H1 (cell line): ENCODE measurements at regions not wholly inside any gene's neighbourhood (a gene's known extent, or its start where the extent isn't known, plus 50 kb on each side); places are given as distances from the start of the nearest gene placed in this dataset.

Experiments used
- CTCF ChIA-PET: fragments of 300-600 bp; sonication (Branson Sonifier 250); formaldehyde crosslinking; loops from one replicate; lab custom pipeline; 2021; ENCODE audit not compliant: partially characterized antibody; lab: Charles Lee
- POLR2A ChIA-PET: fragments of 300-600 bp; sonication (Branson Sonifier 250); formaldehyde crosslinking; loops from one replicate; lab custom pipeline; 2021; ENCODE audit warnings: inconsistent platforms; ENCODE audit not compliant: partially characterized antibody; lab: Charles Lee
- DNase-seq, 2 experiments: peaks; one replicate each; pipeline versions ENCODE4 v3.0.0 to v3.0.0-alpha.2; 2010 to 2022; ENCODE audit warnings: low spot score in 2 of 2, low read depth in 1 of 2, mixed read lengths in 1 of 2
- FAIRE-seq: peaks from 2 replicates; lab custom pipeline; 2011; peaks lifted over from hg19 to GRCh38; lab: Jason Lieb, UNC
- H2AFZ ChIP-seq: 2 replicates; pipeline ENCODE4 v1.8.1; 2012; ENCODE audit warnings: low read length, inconsistent platforms
- H2AK5ac ChIP-seq: 2 replicates; pipeline ENCODE4 v1.6.1; 2013; ENCODE audit warnings: low read depth, low read length
- H2BK120ac ChIP-seq: replicated peaks from 2 replicates; pipeline ENCODE3; 2013; ENCODE audit warnings: low read depth, low read length, inconsistent platforms
- H2BK12ac ChIP-seq: 2 replicates; pipeline ENCODE4 v1.6.1; 2013; ENCODE audit warnings: low read depth, low read length
- H2BK15ac ChIP-seq: 2 replicates; pipeline ENCODE4 v1.6.1; 2013; ENCODE audit warnings: low read length
- H2BK20ac ChIP-seq: 2 replicates; pipeline ENCODE4 v1.6.1; 2013; ENCODE audit warnings: low read length
- H2BK5ac ChIP-seq: 2 replicates; pipeline ENCODE4 v1.6.1; 2013; ENCODE audit warnings: low read depth, low read length
- H3K14ac ChIP-seq: 2 replicates; pipeline ENCODE4 v1.6.1; 2013; ENCODE audit warnings: inconsistent platforms; ENCODE audit not compliant: insufficient read length
- H3K18ac ChIP-seq: 2 replicates; pipeline ENCODE4 v1.6.1; 2013; ENCODE audit warnings: low read length; ENCODE audit errors: extremely low read depth
- H3K23ac ChIP-seq: 2 replicates; pipeline ENCODE4 v1.6.1; 2013; ENCODE audit warnings: inconsistent platforms; ENCODE audit not compliant: insufficient read length
- H3K23me2 ChIP-seq: 2 replicates; pipeline ENCODE4 v1.6.1; 2013; ENCODE audit warnings: low read depth, low read length
- H3K27ac ChIP-seq: 2 replicates; pipeline ENCODE4 v1.6.1; 2011; ENCODE audit warnings: low read depth, low read length, inconsistent platforms
- H3K27me3 ChIP-seq, 4 experiments: replicated peaks in 1 of 4; 1 replicate in 1 of 4; 2 replicates in 3 of 4; pipeline versions ENCODE4 v1.6.1 to v1.8.1; 2011 to 2013; ENCODE audit warnings: low read length in 3 of 4, mild to moderate bottlenecking in 3 of 4, inconsistent platforms in 2 of 4, mixed read lengths in 2 of 4, moderate library complexity in 1 of 4; ENCODE audit not compliant: control insufficient read depth in 3 of 4, insufficient read depth in 3 of 4; ENCODE audit errors: extremely low read depth in 1 of 4
- H3K36me3 ChIP-seq, 4 experiments: 2 replicates each; pipeline versions ENCODE4 v1.6.1 to v1.8.1; 2011 to 2013; ENCODE audit warnings: mild to moderate bottlenecking in 4 of 4, low read length in 3 of 4, moderate library complexity in 2 of 4, control low read depth in 1 of 4, inconsistent platforms in 1 of 4; ENCODE audit not compliant: insufficient read depth in 4 of 4, control insufficient read depth in 2 of 4
- H3K4ac ChIP-seq: replicated peaks from 2 replicates; pipeline ENCODE3; 2013; ENCODE audit warnings: low read length, low read depth, mixed read lengths, inconsistent platforms; ENCODE audit not compliant: insufficient read length
- H3K4me1 ChIP-seq, 4 experiments: replicated peaks in 1 of 4; 1 replicate in 1 of 4; 2 replicates in 3 of 4; pipeline versions ENCODE4 v1.6.1 to v1.8.1; 2011 to 2013; ENCODE audit warnings: low read length in 3 of 4, inconsistent platforms in 2 of 4, mixed read lengths in 1 of 4; ENCODE audit not compliant: insufficient read depth in 4 of 4, control insufficient read depth in 3 of 4
- H3K4me2 ChIP-seq, 2 experiments: 2 replicates each; pipeline versions ENCODE4 v1.6.1 to v1.8.1; 2011 to 2013; ENCODE audit warnings: low read depth in 2 of 2, low read length in 2 of 2, control low read depth in 1 of 2, inconsistent platforms in 1 of 2, mild to moderate bottlenecking in 1 of 2; ENCODE audit not compliant: insufficient read depth in 1 of 2
- H3K4me3 ChIP-seq, 4 experiments: fragments of 200-600, 300-600 bp in 1 of 4; sonication (generic), shearing (Covaris generic), sonication (Bioruptor Twin) in 1 of 4; 2 replicates each; pipeline versions ENCODE4 v1.5.1 to v1.8.1; 2011 to 2016; ENCODE audit warnings: low read length in 4 of 4, low read depth in 3 of 4, control low read depth in 2 of 4, inconsistent platforms in 2 of 4, mild to moderate bottlenecking in 2 of 4, mixed read lengths in 1 of 4, moderate library complexity in 1 of 4; ENCODE audit not compliant: insufficient read depth in 2 of 4; ENCODE audit errors: extremely low read depth in 1 of 4
- H3K56ac ChIP-seq: replicated peaks from 2 replicates; pipeline ENCODE3; 2013; ENCODE audit warnings: low read depth, mild to moderate bottlenecking, mixed read lengths, low read length, inconsistent platforms; ENCODE audit not compliant: insufficient read length
- H3K79me1 ChIP-seq: 2 replicates; pipeline ENCODE4 v1.6.1; 2013; ENCODE audit warnings: low read depth, low read length, control low read depth
- H3K79me2 ChIP-seq, 2 experiments: 2 replicates each; pipeline versions ENCODE4 v1.6.1 to v1.8.1; 2012 to 2013; ENCODE audit warnings: low read length in 2 of 2, mild to moderate bottlenecking in 2 of 2, inconsistent platforms in 1 of 2; ENCODE audit not compliant: insufficient read depth in 2 of 2, control insufficient read depth in 1 of 2
- H3K9ac ChIP-seq, 4 experiments: replicated peaks in 1 of 4; 1 replicate in 1 of 4; 2 replicates in 3 of 4; pipeline versions ENCODE4 v1.6.1 to v1.8.1; 2011 to 2013; ENCODE audit warnings: low read depth in 3 of 4, low read length in 3 of 4, control low read depth in 2 of 4, mild to moderate bottlenecking in 2 of 4, moderate library complexity in 2 of 4, inconsistent platforms in 1 of 4; ENCODE audit errors: extremely low read depth in 1 of 4
- H3K9me3 ChIP-seq, 2 experiments: 2 replicates each; pipeline versions ENCODE4 v1.6.1 to v1.8.1; 2012 to 2013; ENCODE audit warnings: mild to moderate bottlenecking in 2 of 2, moderate library complexity in 2 of 2, control low read depth in 1 of 2, inconsistent platforms in 1 of 2, low read depth in 1 of 2, low read length in 1 of 2, mixed read lengths in 1 of 2; ENCODE audit not compliant: insufficient read depth in 2 of 2
- H4K20me1 ChIP-seq, 2 experiments: replicated peaks in 1 of 2; 2 replicates each; pipeline versions ENCODE3 to v1.8.1; 2011 to 2013; ENCODE audit warnings: inconsistent platforms in 2 of 2, low read length in 2 of 2, mild to moderate bottlenecking in 1 of 2; ENCODE audit not compliant: insufficient read depth in 2 of 2, control insufficient read depth in 1 of 2
- H4K5ac ChIP-seq: 2 replicates; pipeline ENCODE4 v1.6.1; 2013; ENCODE audit warnings: low read length, low read depth, mixed read lengths, inconsistent platforms; ENCODE audit not compliant: insufficient read length
- H4K8ac ChIP-seq: 2 replicates; pipeline ENCODE4 v1.8.0; 2013; ENCODE audit warnings: mild to moderate bottlenecking, moderate library complexity, low read length, inconsistent platforms; ENCODE audit not compliant: insufficient read depth; ENCODE audit errors: extremely low read depth
- H4K91ac ChIP-seq: replicated peaks from 2 replicates; pipeline ENCODE3; 2013; ENCODE audit warnings: low read length, mixed read lengths, inconsistent platforms; ENCODE audit not compliant: insufficient read length
- BCL11A ChIP-seq, 2 experiments: IDR thresholded peaks; one replicate each; pipeline ENCODE4 v1.6.1; 2011; ENCODE audit warnings: low read depth in 2 of 2, low read length in 2 of 2, mild to moderate bottlenecking in 2 of 2
- FOSL1 ChIP-seq: IDR thresholded peaks from 2 replicates; pipeline ENCODE4 v1.6.1; 2011; ENCODE audit warnings: mild to moderate bottlenecking, low read depth, low read length, moderate library complexity; ENCODE audit not compliant: insufficient read depth
- NANOG ChIP-seq: IDR thresholded peaks from 2 replicates; pipeline ENCODE4 v1.6.1; 2011; ENCODE audit warnings: low read length, low read depth, mild to moderate bottlenecking, inconsistent platforms; ENCODE audit not compliant: insufficient read depth, poor library complexity, severe bottlenecking
- SIRT6 ChIP-seq: IDR thresholded peaks from one replicate; pipeline ENCODE4 v1.7.1; 2012; ENCODE audit warnings: low read length, inconsistent platforms
- SRF ChIP-seq: IDR thresholded peaks from 2 replicates; pipeline ENCODE4 v1.6.1; 2011; ENCODE audit warnings: mild to moderate bottlenecking, low read depth, low read length, moderate library complexity
- SUZ12 ChIP-seq: fragments of 200-600 bp; sonication (generic); IDR thresholded peaks from 2 replicates; pipeline ENCODE4 v1.6.1; 2012; ENCODE audit warnings: mild to moderate bottlenecking, inconsistent platforms, low read length, moderate library complexity, mixed read lengths
- TAF1 ChIP-seq: IDR thresholded peaks from 2 replicates; pipeline ENCODE4 v1.6.1; 2011; ENCODE audit warnings: mild to moderate bottlenecking, low read depth, low read length
- YY1 ChIP-seq: IDR thresholded peaks from 2 replicates; pipeline ENCODE4 v1.6.1; 2011; ENCODE audit warnings: low read depth, mild to moderate bottlenecking, low read length
- WGBS, 2 experiments: shearing (Covaris generic) in 1 of 2; methylation state at CpG; one replicate each; pipeline versions ENCODE4 v1.1.6 to v1.1.7; 2013 to 2015; ENCODE audit warnings: low lambda C conversion rate in 2 of 2, mixed read lengths in 2 of 2, inconsistent platforms in 1 of 2, low coverage in 1 of 2, missing lambda C conversion rate in 1 of 2; ENCODE audit not compliant: insufficient replicate concordance in 2 of 2, insufficient coverage in 1 of 2, insufficient read length in 1 of 2; ENCODE audit errors: extremely low coverage in 1 of 2, missing lambda C conversion rate in 1 of 2; 5-methylcytosine and 5-hydroxymethylcytosine counted together

GRCh38 chr6:166724576-166724975 is 97.5 kb upstream of the RPS6KA2 start:
- ChIA-PET CTCF (interaction anchor here (0.6 to 2.7 kb wide), 6 partner anchors 9 to 163 kb away, joined by 3 to 10 read pairs (median 6); no protein-coding TSS in a partner anchor), POLR2A (no interaction called here)
- Histone ChIP-seq H3K4ac (no peak overlapping the region), H2AK5ac (no peak overlapping the region), H3K14ac (no peak overlapping the region), H3K4me2 (no peak overlapping the region), H4K5ac (no peak overlapping the region), H3K79me2 (no peaks in the 10 kb centered on the region), H2BK12ac (no peak overlapping the region), H2BK120ac (no peak overlapping the region), H3K79me1 (0 out of 2 replicates have a peak, but pooled peaks cover 2% of the 10 kb centered on the region), H3K4me3 (no peak overlapping the region), H2BK15ac (no peak overlapping the region), H2AFZ (no peak overlapping the region), H3K18ac (no peak overlapping the region), H3K56ac (no peak overlapping the region), H4K20me1 (no peaks in the 10 kb centered on the region), H4K91ac (peak overlapping the region; percentile 36), H3K36me3 (no peaks in the 10 kb centered on the region), H3K9ac (no peak overlapping the region), H3K27me3 (no peaks in the 10 kb centered on the region), H2BK5ac (no peak overlapping the region), H3K4me1 (no peaks in the 10 kb centered on the region; a peak in 2 of 7 replicates), H3K23me2 (no peaks in the 10 kb centered on the region), H3K27ac (no peak overlapping the region), H3K23ac (no peak overlapping the region), H3K9me3 (no peaks in the 10 kb centered on the region), H2BK20ac (no peak overlapping the region), H4K8ac (no peak overlapping the region; the same call in 1 of the 2 replicates)
- no peak for FAIRE-seq
- DNase-seq, result no peak
- TF ChIP-seq NANOG (no peak), BCL11A (IDR thresholded peaks at IDR 0.05; ENCODE audit: low read depth in 2 of 2, low read length in 2 of 2) (no peak), YY1 (no peak), SUZ12 (no peak), SRF (no peak), FOSL1 (no peak), SIRT6 (no peak), TAF1 (no peak)
- 86% methylated on average over 8 of the region's 8 CpGs; no CpG with 5 or more reads in 1 of the 2 experiments for WGBS, 2 experiments
